ENCODE measurements at regions not wholly inside any gene's neighbourhood (a gene's known extent, or its start where the extent isn't known, plus 50 kb on each side); places are given as distances from the start of the nearest gene placed in this dataset.

GRCh38 chr13:111554539-111555267 lies 234.3 kb downstream of the TEX29 start:
- WGBS, 2 donors = 88 to 90% methylated on average over 16 of the region's 16 CpGs
- TF ChIP-seq POLR2A (IDR thresholded peaks at IDR 0.05) = no peak
- no peak for TF ChIP-seq CTCF (IDR thresholded peaks at IDR 0.05)
- DNase-seq (ENCODE audit: low spot score in 2 of 2) = peak in 1 of 2 donors; percentile 67
- no peak overlapping the region for H3K4me3 ChIP-seq (ENCODE audit: low read depth, poor library complexity, severe bottlenecking)
- intact Hi-C loops (cut with DNase I; ENCODE audit: low total_unique reads) = no loop called here

GRCh38 chr13:111555268-111555808 lies 234.9 kb downstream of the TEX29 start:
- 69 to 74% methylated on average over 10 of the region's 10 CpGs for WGBS, 2 donors
- peak in 1 of 2 donors; percentile 50 for DNase-seq (ENCODE audit: low spot score in 2 of 2)
- no peak overlapping the region for H3K4me3 ChIP-seq (ENCODE audit: low read depth, poor library complexity, severe bottlenecking)
- intact Hi-C loops (cut with DNase I; ENCODE audit: low total_unique reads) = no loop called here
- TF ChIP-seq CTCF (IDR thresholded peaks at IDR 0.05) = no peak

- intact Hi-C loops (cut with DNase I; ENCODE audit: low total_unique reads) = no loop called here
- H3K4me3 ChIP-seq (ENCODE audit: low read depth, poor library complexity, severe bottlenecking) = no peak overlapping the region
- TF ChIP-seq CTCF (IDR thresholded peaks at IDR 0.05) (no peak), POLR2A (IDR thresholded peaks at IDR 0.05) (no peak)
- 90 to 95% methylated on average over 9 of the region's 9 CpGs for WGBS, 2 donors
- peak in 1 of 2 donors; percentile 72 for DNase-seq (ENCODE audit: low spot score in 2 of 2)
These were observed 235.5 kb downstream of the TEX29 start for GRCh38 chr13:111555903-111556302.

GRCh38 chr13:111556496-111556895 lies 236.1 kb downstream of the TEX29 start:
- intact Hi-C loops (cut with DNase I; ENCODE audit: low total_unique reads) = no loop called here
- H3K4me3 ChIP-seq (ENCODE audit: low read depth, poor library complexity, severe bottlenecking) = no peak overlapping the region
- TF ChIP-seq CTCF (IDR thresholded peaks at IDR 0.05) = no peak
- no peak for TF ChIP-seq POLR2A (IDR thresholded peaks at IDR 0.05)
- DNase-seq (ENCODE audit: low spot score in 2 of 2) = peak in 1 of 2 donors; percentile 20
- 85 to 91% methylated on average over 13 of the region's 13 CpGs for WGBS, 2 donors

- intact Hi-C loops (cut with DNase I; ENCODE audit: low total_unique reads) = no loop called here
These were observed 237.7 kb downstream of the TEX29 start for GRCh38 chr13:111557921-111558699.

More at GRCh38 chr13:111557921-111558699, 237.7 kb downstream of the TEX29 start:
- H3K4me3 ChIP-seq (ENCODE audit: low read depth, poor library complexity, severe bottlenecking) = no peak overlapping the region
- no peak for TF ChIP-seq POLR2A (IDR thresholded peaks at IDR 0.05)
- TF ChIP-seq CTCF (IDR thresholded peaks at IDR 0.05) = no peak
- peak in 1 of 2 donors; percentile 56 for DNase-seq (ENCODE audit: low spot score in 2 of 2)
- 84 to 89% methylated on average over 19 of the region's 19 CpGs for WGBS, 2 donors
